ENCODE measurements at regions not wholly inside any gene's neighbourhood (a gene's known extent, or its start where the extent isn't known, plus 50 kb on each side); places are given as distances from the start of the nearest gene placed in this dataset.

DNA sequence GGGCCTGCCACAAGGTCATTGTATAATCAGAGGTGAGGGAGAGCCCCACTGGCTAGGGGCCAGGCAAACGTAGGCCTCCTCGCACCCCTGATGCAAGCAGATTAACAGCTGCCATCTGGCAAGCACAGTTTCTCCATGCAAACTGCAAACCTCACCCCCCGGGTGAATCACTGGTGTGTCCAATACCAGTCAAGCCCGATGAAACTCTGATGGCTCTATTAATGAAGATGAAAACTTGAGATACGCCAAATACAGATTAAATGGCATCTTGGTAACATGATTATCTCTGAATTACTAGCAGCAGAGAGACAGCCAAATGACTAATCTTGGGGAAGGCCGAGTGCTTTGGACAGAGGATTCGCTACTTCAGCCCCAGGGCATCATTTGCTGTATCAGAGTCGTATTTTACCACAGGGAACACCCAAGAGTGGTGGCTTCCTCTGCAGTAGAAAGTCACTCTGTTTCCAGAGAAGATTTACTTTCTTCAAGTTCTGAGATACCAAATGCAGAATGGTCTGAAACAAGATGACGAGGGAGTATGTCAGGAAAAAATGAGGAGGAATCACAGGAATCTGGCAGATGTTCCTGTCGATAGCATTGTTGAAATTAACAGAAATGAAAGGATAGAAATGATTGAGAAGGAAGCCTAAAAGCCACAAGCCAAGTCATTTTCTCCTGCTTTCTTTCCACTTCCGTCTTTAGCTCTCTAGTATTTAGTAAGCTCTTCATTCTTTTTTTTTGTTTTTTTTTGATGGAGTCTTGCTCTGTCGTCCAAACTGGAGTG, 96.2 kb upstream of the NR2F2 start:
- TF ChIP-seq CTCF (optimal IDR thresholded peaks at IDR 0.05 in 1 of 3, IDR thresholded peaks at IDR 0.05 in 1 of 3, conservative IDR thresholded peaks at IDR 0.05 in 1 of 3; ENCODE audit: extremely low read depth in 1 of 3, insufficient read depth in 2 of 3, low read length in 3 of 3), result no peak
- TF ChIP-seq EZH2 (IDR thresholded peaks at IDR 0.05; ENCODE audit: low read length), result no peak

Data from keratinocyte (primary cell).